ENCODE measurements at regions not wholly inside any gene's neighbourhood (a gene's known extent, or its start where the extent isn't known, plus 50 kb on each side); places are given as distances from the start of the nearest gene placed in this dataset.
A peak's percentile ranks its signal among the peaks of the same experiment; 100 is the strongest.

GRCh38 chr4:170580651-170581050, 490.9 kb upstream of the AADAT start:
- TF ChIP-seq POLR2AphosphoS5 (IDR thresholded peaks at IDR 0.05; ENCODE audit: low read depth, low read length) = no peak
- no peak for TF ChIP-seq SRF (IDR thresholded peaks at IDR 0.05; ENCODE audit: low read depth)
- TF ChIP-seq ZBTB33 (IDR thresholded peaks at IDR 0.05; ENCODE audit: extremely low read depth, insufficient replicate concordance, low read length) = no peak
- no peak for TF ChIP-seq EZH2 (IDR thresholded peaks at IDR 0.05)
- peak in 1 of 3 experiments; percentile 30; a peak in 2 of 6 replicates for TF ChIP-seq CTCF (IDR thresholded peaks at IDR 0.05 in 2 of 3, conservative IDR thresholded peaks at IDR 0.05 in 1 of 3; ENCODE audit: borderline replicate concordance in 1 of 3, insufficient read depth in 1 of 3, low read depth in 2 of 3, low read length in 2 of 3)
- no peak for TF ChIP-seq JUND (IDR thresholded peaks at IDR 0.05)
- TF ChIP-seq SIN3A (IDR thresholded peaks at IDR 0.05; ENCODE audit: low read depth) = no peak
- no peak for TF ChIP-seq POLR2A (IDR thresholded peaks at IDR 0.05; ENCODE audit: borderline replicate concordance, extremely low read depth, insufficient read depth, insufficient read length)
- no peak for TF ChIP-seq SP1 (IDR thresholded peaks at IDR 0.05; ENCODE audit: low read depth)
- no peak for TF ChIP-seq CBX3 (IDR thresholded peaks at IDR 0.05; ENCODE audit: low read depth)
- TF ChIP-seq ZNF274 (IDR thresholded peaks at IDR 0.05; ENCODE audit: low read depth, low read length) = no peak
- TF ChIP-seq FOSL1 (IDR thresholded peaks at IDR 0.05; ENCODE audit: low read depth) = no peak
- no peak for TF ChIP-seq TCF7L2 (IDR thresholded peaks at IDR 0.05; ENCODE audit: borderline replicate concordance, extremely low read depth, insufficient read depth, insufficient read length)
- TF ChIP-seq MAX (IDR thresholded peaks at IDR 0.05) = no peak
